Activated naive CD4-positive, alpha-beta T cell (primary cell): ENCODE measurements at regions not wholly inside any gene's neighbourhood (a gene's known extent, or its start where the extent isn't known, plus 50 kb on each side); places are given as distances from the start of the nearest gene placed in this dataset.
"Not testable (repeated sequence)": the region's sequence is repeated elsewhere in the genome, so short reads cannot be mapped to it uniquely, and the experiment has no call there.

Experiments used
- DNase-seq, 4 experiments: peaks; one replicate each; lab custom pipeline; 2025; lab: John Stamatoyannopoulos, UW

GRCh38 chr1:199791495-199791894 lies 236.0 kb upstream of the NR5A2 start:
- DNase-seq, result no peak

- DNase-seq, result no peak
Observed at GRCh38 chr1:199792874-199793273, 234.6 kb upstream of the NR5A2 start.

- DNase-seq, result no peak
Observed at GRCh38 chr1:199794105-199794863, 233.2 kb upstream of the NR5A2 start.

GRCh38 chr1:199799116-199799515 lies 228.4 kb upstream of the NR5A2 start:
- DNase-seq, result no peak

GRCh38 chr1:199804526-199804925 lies 223.0 kb upstream of the NR5A2 start:
- no peak for DNase-seq

- no peak for DNase-seq
Observed at GRCh38 chr1:199808110-199808870, 219.2 kb upstream of the NR5A2 start.

GRCh38 chr1:199809311-199809710 lies 218.2 kb upstream of the NR5A2 start:
- no peak for DNase-seq

- no peak for DNase-seq
Observed at GRCh38 chr1:199811163-199811562, 216.3 kb upstream of the NR5A2 start.

GRCh38 chr1:199813198-199813597 lies 214.3 kb upstream of the NR5A2 start:
- DNase-seq, result no peak

- no peak for DNase-seq
Observed at GRCh38 chr1:199815947-199816346, 211.6 kb upstream of the NR5A2 start.

GRCh38 chr1:199817266-199817665 lies 210.2 kb upstream of the NR5A2 start:
- no peak for DNase-seq

GRCh38 chr1:199821029-199821779 lies 206.3 kb upstream of the NR5A2 start:
- DNase-seq, result no peak

- DNase-seq, result no peak
Observed at GRCh38 chr1:199832451-199832850, 195.1 kb upstream of the NR5A2 start.

- no peak for DNase-seq
Observed at GRCh38 chr1:199834711-199835110, 192.8 kb upstream of the NR5A2 start.

GRCh38 chr1:199836430-199836829 lies 191.1 kb upstream of the NR5A2 start:
- no peak for DNase-seq

- no peak for DNase-seq
Observed at GRCh38 chr1:199837321-199837720, 190.2 kb upstream of the NR5A2 start.

GRCh38 chr1:199839608-199840007 lies 187.9 kb upstream of the NR5A2 start:
- DNase-seq, result not testable (repeated sequence)

GRCh38 chr1:199843096-199843495 lies 184.4 kb upstream of the NR5A2 start:
- not testable (repeated sequence) for DNase-seq

- DNase-seq, result no peak
Observed at GRCh38 chr1:199843861-199844260, 183.6 kb upstream of the NR5A2 start.

- no peak for DNase-seq
Observed at GRCh38 chr1:199847021-199847420, 180.5 kb upstream of the NR5A2 start.

- no peak for DNase-seq
Observed at GRCh38 chr1:199851439-199852140, 175.9 kb upstream of the NR5A2 start.

GRCh38 chr1:199854686-199855321 lies 172.7 kb upstream of the NR5A2 start:
- no peak for DNase-seq
